ENCODE measurements at regions not wholly inside any gene's neighbourhood (a gene's known extent, or its start where the extent isn't known, plus 50 kb on each side); places are given as distances from the start of the nearest gene placed in this dataset.

DNA sequence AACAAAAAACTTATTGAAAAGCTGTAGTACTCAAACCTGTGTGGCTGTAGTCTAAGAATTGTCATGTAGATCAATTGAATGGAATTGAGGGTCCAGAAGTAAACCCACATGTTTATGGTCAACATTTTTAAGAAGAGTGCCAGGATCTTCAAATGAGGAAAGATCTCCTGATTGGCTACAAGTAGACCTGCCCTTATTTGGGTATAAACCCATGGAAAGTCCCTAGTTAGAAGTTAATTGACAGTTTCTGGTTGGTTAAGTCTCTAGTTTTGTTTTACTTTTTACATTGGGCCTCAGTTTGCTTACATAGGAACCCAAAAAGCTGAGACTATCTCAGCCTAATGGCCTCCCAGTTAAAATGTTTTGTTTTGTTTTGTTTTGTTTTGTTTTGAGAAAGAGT is 91.9 kb upstream of the RESF1 start:
- H3K79me1 ChIP-seq (ENCODE audit: insufficient read depth, low read depth, low read length, poor library complexity, severe bottlenecking), result no peaks in the 10 kb centered on the region
- Mint-ChIP-seq H3K4me1 (peaks cover 12 to 17% of the 10 kb centered on the region in 2 experiments), H3K9me3 (peaks cover 12 to 13% of the 10 kb centered on the region in 2 experiments), H3K4me3 (no peak overlapping the region), H3K36me3 (ENCODE audit: insufficient read depth in 1 of 3, low read depth in 3 of 3) (peaks cover under 1 to 14% (median 3%) of the 10 kb centered on the region in 3 experiments; a peak in 6 of 7 replicates), H3K27me3 (ENCODE audit: low read depth) (no peaks in the 10 kb centered on the region; the same call in 1 of the 2 replicates), H3K27ac (no peak overlapping the region)
- no peaks in the 10 kb centered on the region for H3K9me3 ChIP-seq (ENCODE audit: control insufficient read depth, low read depth, low read length)
- H4K91ac ChIP-seq (ENCODE audit: insufficient read length, low read depth, low read length), result no peak overlapping the region
- peaks cover 6% of the 10 kb centered on the region; the same call in 1 of the 2 replicates for H3K4me1 ChIP-seq (ENCODE audit: insufficient read depth, low read length)
- H3K4ac ChIP-seq (ENCODE audit: low read depth, low read length), result no peak overlapping the region
- H3K79me2 ChIP-seq (ENCODE audit: insufficient read depth, low read length), result no peaks in the 10 kb centered on the region
- H2BK15ac ChIP-seq (ENCODE audit: low read depth, low read length), result no peak overlapping the region
- no peak overlapping the region for H3T11ph ChIP-seq (ENCODE audit: low read length)
- no peak overlapping the region for H2BK20ac ChIP-seq (ENCODE audit: low read depth, low read length, poor library complexity, severe bottlenecking)
- no peak overlapping the region for H3K56ac ChIP-seq (ENCODE audit: insufficient read length, low read depth, low read length)
- no peak overlapping the region for H3K4me2 ChIP-seq (ENCODE audit: insufficient read depth, insufficient read length, low read length)
- no peak overlapping the region for H3K18ac ChIP-seq (ENCODE audit: insufficient read length, low read depth, low read length)
- no peak for DNase-seq
- TF ChIP-seq, protein P1, sequence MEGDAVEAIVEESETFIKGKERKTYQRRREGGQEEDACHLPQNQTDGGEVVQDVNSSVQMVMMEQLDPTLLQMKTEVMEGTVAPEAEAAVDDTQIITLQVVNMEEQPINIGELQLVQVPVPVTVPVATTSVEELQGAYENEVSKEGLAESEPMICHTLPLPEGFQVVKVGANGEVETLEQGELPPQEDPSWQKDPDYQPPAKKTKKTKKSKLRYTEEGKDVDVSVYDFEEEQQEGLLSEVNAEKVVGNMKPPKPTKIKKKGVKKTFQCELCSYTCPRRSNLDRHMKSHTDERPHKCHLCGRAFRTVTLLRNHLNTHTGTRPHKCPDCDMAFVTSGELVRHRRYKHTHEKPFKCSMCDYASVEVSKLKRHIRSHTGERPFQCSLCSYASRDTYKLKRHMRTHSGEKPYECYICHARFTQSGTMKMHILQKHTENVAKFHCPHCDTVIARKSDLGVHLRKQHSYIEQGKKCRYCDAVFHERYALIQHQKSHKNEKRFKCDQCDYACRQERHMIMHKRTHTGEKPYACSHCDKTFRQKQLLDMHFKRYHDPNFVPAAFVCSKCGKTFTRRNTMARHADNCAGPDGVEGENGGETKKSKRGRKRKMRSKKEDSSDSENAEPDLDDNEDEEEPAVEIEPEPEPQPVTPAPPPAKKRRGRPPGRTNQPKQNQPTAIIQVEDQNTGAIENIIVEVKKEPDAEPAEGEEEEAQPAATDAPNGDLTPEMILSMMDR (conservative IDR thresholded peaks at IDR 0.05), result no peak
- H4K20me1 ChIP-seq (ENCODE audit: control insufficient read depth, insufficient read depth, insufficient read length), result no peaks in the 10 kb centered on the region
- no peak overlapping the region for H4K5ac ChIP-seq (ENCODE audit: insufficient read length, low read depth, low read length)
- H2BK5ac ChIP-seq (ENCODE audit: insufficient read length, low read length), result no peak overlapping the region
- no peak overlapping the region for H2BK120ac ChIP-seq (ENCODE audit: low read depth, low read length, poor library complexity, severe bottlenecking)
- no peak overlapping the region for H3K27ac ChIP-seq (ENCODE audit: insufficient read length, low read depth, low read length)
- H2AFZ ChIP-seq (ENCODE audit: low read length), result no peak overlapping the region
- no peaks in the 10 kb centered on the region for H3K23me2 ChIP-seq (ENCODE audit: insufficient read length, low read depth, low read length, poor library complexity, severe bottlenecking)
- H4K8ac ChIP-seq (replicated peaks; ENCODE audit: insufficient read length, low read depth, low read length), result no peak overlapping the region
- no peak overlapping the region for H3K23ac ChIP-seq (ENCODE audit: insufficient read length, low read depth, low read length)
- H2AK5ac ChIP-seq (ENCODE audit: insufficient read length, low read length), result no peak overlapping the region
- no peak overlapping the region for H3K9ac ChIP-seq (ENCODE audit: extremely low read depth, insufficient read length, low read length)
- H2BK12ac ChIP-seq (ENCODE audit: insufficient read length, low read depth, low read length), result no peak overlapping the region
- H3K27me3 ChIP-seq (ENCODE audit: insufficient read depth, low read length), result no peaks in the 10 kb centered on the region
- no peak overlapping the region for H3K14ac ChIP-seq (ENCODE audit: insufficient read depth, low read length)
